ENCODE measurements at regions not wholly inside any gene's neighbourhood (a gene's known extent, or its start where the extent isn't known, plus 50 kb on each side); places are given as distances from the start of the nearest gene placed in this dataset.

DNA sequence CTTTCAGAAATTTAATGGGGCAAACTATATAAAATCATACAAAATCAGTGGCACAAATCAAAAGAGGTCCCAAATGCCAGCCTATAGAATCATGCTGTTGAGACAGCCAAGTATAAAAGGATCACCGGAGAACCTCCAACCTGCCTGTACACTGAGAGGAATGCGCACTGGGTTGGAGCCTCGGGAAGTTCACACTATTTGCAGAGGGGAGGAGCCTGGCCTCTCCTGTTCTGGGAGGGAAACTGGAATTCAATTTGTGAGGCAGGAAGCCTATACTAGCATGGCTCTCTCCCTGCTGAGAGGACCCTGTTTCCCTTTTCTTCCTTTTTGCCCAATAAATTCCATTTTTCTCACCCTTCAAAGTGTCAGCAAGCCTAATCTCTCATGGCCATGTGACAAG, 406.0 kb downstream of the HINT1 start:
- TF ChIP-seq, protein P1, sequence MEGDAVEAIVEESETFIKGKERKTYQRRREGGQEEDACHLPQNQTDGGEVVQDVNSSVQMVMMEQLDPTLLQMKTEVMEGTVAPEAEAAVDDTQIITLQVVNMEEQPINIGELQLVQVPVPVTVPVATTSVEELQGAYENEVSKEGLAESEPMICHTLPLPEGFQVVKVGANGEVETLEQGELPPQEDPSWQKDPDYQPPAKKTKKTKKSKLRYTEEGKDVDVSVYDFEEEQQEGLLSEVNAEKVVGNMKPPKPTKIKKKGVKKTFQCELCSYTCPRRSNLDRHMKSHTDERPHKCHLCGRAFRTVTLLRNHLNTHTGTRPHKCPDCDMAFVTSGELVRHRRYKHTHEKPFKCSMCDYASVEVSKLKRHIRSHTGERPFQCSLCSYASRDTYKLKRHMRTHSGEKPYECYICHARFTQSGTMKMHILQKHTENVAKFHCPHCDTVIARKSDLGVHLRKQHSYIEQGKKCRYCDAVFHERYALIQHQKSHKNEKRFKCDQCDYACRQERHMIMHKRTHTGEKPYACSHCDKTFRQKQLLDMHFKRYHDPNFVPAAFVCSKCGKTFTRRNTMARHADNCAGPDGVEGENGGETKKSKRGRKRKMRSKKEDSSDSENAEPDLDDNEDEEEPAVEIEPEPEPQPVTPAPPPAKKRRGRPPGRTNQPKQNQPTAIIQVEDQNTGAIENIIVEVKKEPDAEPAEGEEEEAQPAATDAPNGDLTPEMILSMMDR (IDR thresholded peaks at IDR 0.05; ENCODE audit: low read depth, low read length) = no peak
- no peak for TF ChIP-seq EZH2phosphoT487 (IDR thresholded peaks at IDR 0.05; ENCODE audit: low read depth)
